Fibroblast of lung (primary cell): ENCODE measurements at regions not wholly inside any gene's neighbourhood (a gene's known extent, or its start where the extent isn't known, plus 50 kb on each side); places are given as distances from the start of the nearest gene placed in this dataset.
A peak's percentile ranks its signal among the peaks of the same experiment; 100 is the strongest.

Source experiments
- DNase-seq, 2 donors: peaks; one replicate each; pipeline versions ENCODE4 v3.0.0 to v3.0.0-alpha.2; 2010; ENCODE audit warnings: low read depth in 2 of 2
- H2AFZ ChIP-seq: 2 replicates; pipeline ENCODE4 v1.5.1; 2012; ENCODE audit warnings: low read length, control low read depth, inconsistent platforms
- H3K27ac ChIP-seq: 2 replicates; pipeline ENCODE4 v1.5.1; 2011; ENCODE audit warnings: low read length, control low read depth; ENCODE audit not compliant: insufficient read depth
- H3K27me3 ChIP-seq: 2 replicates; pipeline ENCODE4 v1.5.1; 2011; ENCODE audit warnings: mild to moderate bottlenecking, low read length; ENCODE audit not compliant: control insufficient read depth, insufficient read depth
- H3K36me3 ChIP-seq: 2 replicates; pipeline ENCODE4 v1.5.1; 2011; ENCODE audit warnings: low read length; ENCODE audit not compliant: control insufficient read depth, insufficient read depth
- H3K4me1 ChIP-seq: 2 replicates; pipeline ENCODE4 v1.5.1; 2011; ENCODE audit warnings: low read length; ENCODE audit not compliant: control insufficient read depth, insufficient read depth; ENCODE audit errors: extremely low read depth
- H3K4me2 ChIP-seq: 2 replicates; pipeline ENCODE4 v1.5.1; 2011; ENCODE audit warnings: low read length, control low read depth; ENCODE audit not compliant: insufficient read depth; ENCODE audit errors: extremely low read depth
- H3K4me3 ChIP-seq, 4 experiments: fragments of 200-600 bp in 1 of 4; sonication (generic) in 1 of 4; replicated peaks in 1 of 4; 2 replicates each; pipeline ENCODE4 v1.5.1; 2011 to 2016; ENCODE audit warnings: low read length in 4 of 4, low read depth in 3 of 4, mild to moderate bottlenecking in 3 of 4, control low read depth in 2 of 4, inconsistent platforms in 1 of 4, mixed read lengths in 1 of 4; ENCODE audit not compliant: insufficient read depth in 1 of 4; ENCODE audit errors: control extremely low read depth in 1 of 4
- H3K79me2 ChIP-seq: 2 replicates; pipeline ENCODE4 v1.5.1; 2012; ENCODE audit warnings: mild to moderate bottlenecking, low read length, inconsistent platforms; ENCODE audit not compliant: control insufficient read depth, insufficient read depth
- H3K9ac ChIP-seq: 2 replicates; pipeline ENCODE4 v1.5.1; 2011; ENCODE audit warnings: mild to moderate bottlenecking, low read length, control low read depth; ENCODE audit not compliant: insufficient read depth
- H3K9me3 ChIP-seq: 2 replicates; pipeline ENCODE4 v1.5.1; 2012; ENCODE audit warnings: low read depth, low read length; ENCODE audit not compliant: control insufficient read depth, insufficient read depth
- H4K20me1 ChIP-seq: 2 replicates; pipeline ENCODE4 v1.5.1; 2011; ENCODE audit warnings: low read length; ENCODE audit not compliant: control insufficient read depth, insufficient read depth; ENCODE audit errors: extremely low read depth
- CTCF ChIP-seq, 2 donors: IDR thresholded peaks in 1 of 2; conservative IDR thresholded peaks in 1 of 2; 1 replicate in 1 of 2; 2 replicates in 1 of 2; pipeline ENCODE4 v1.5.1; 2011 to 2012; ENCODE audit warnings: low read length in 2 of 2, control low read depth in 1 of 2, inconsistent platforms in 1 of 2, low read depth in 1 of 2, mild to moderate bottlenecking in 1 of 2
- EZH2 ChIP-seq: IDR thresholded peaks from 2 replicates; pipeline ENCODE4 v1.5.1; 2012; ENCODE audit warnings: low read length, control low read depth, mild to moderate bottlenecking; ENCODE audit errors: missing control alignments

GRCh38 chr11:27204529-27204928 lies 158.5 kb downstream of the CCDC34 start:
- Histone ChIP-seq H3K79me2 (no peaks in the 10 kb centered on the region), H3K4me1 (peaks cover 11% of the 10 kb centered on the region)
- peak in 1 of 2 donors; percentile 37 for DNase-seq

GRCh38 chr11:27203077-27203647 lies 159.9 kb downstream of the CCDC34 start:
- H3K36me3 ChIP-seq, result no peaks in the 10 kb centered on the region
- no peaks in the 10 kb centered on the region for H4K20me1 ChIP-seq
- no peaks in the 10 kb centered on the region for H3K9me3 ChIP-seq
- no peak for DNase-seq
- peaks cover 10% of the 10 kb centered on the region for H3K4me1 ChIP-seq
- H3K27ac ChIP-seq, result no peak overlapping the region
- H3K79me2 ChIP-seq, result no peaks in the 10 kb centered on the region
- H3K27me3 ChIP-seq, result no peaks in the 10 kb centered on the region
- H3K4me2 ChIP-seq, result no peak overlapping the region
- H3K9ac ChIP-seq, result no peak overlapping the region
- H3K4me3 ChIP-seq, result no peak overlapping the region
- H2AFZ ChIP-seq, result no peak overlapping the region
- TF ChIP-seq EZH2, result no peak
- no peak for TF ChIP-seq CTCF (conservative IDR thresholded peaks at IDR 0.05 in 1 of 2, IDR thresholded peaks at IDR 0.05 in 1 of 2; ENCODE audit: low read depth in 1 of 2, low read length in 2 of 2)

More at GRCh38 chr11:27204529-27204928, 158.5 kb downstream of the CCDC34 start:
- H4K20me1 ChIP-seq, result no peaks in the 10 kb centered on the region
- no peaks in the 10 kb centered on the region for H3K9me3 ChIP-seq
- no peaks in the 10 kb centered on the region for H3K27me3 ChIP-seq
- no peak overlapping the region for H3K9ac ChIP-seq
- H3K27ac ChIP-seq, result no peak overlapping the region
- no peak overlapping the region for H3K4me3 ChIP-seq
- TF ChIP-seq CTCF (conservative IDR thresholded peaks at IDR 0.05 in 1 of 2, IDR thresholded peaks at IDR 0.05 in 1 of 2; ENCODE audit: low read depth in 1 of 2, low read length in 2 of 2), result no peak
- no peak for TF ChIP-seq EZH2
- no peak overlapping the region for H3K4me2 ChIP-seq
- H3K36me3 ChIP-seq, result no peaks in the 10 kb centered on the region
- no peak overlapping the region for H2AFZ ChIP-seq

GRCh38 chr11:27201454-27202302 lies 161.1 kb downstream of the BBOX1 start:
- no peaks in the 10 kb centered on the region for H4K20me1 ChIP-seq
- peak; percentile 79 to 88 for DNase-seq
- H3K27me3 ChIP-seq, result no peaks in the 10 kb centered on the region
- H3K79me2 ChIP-seq, result no peaks in the 10 kb centered on the region
- peaks cover 10% of the 10 kb centered on the region for H3K4me1 ChIP-seq
- TF ChIP-seq EZH2 (no peak), CTCF (conservative IDR thresholded peaks at IDR 0.05 in 1 of 2, IDR thresholded peaks at IDR 0.05 in 1 of 2; ENCODE audit: low read depth in 1 of 2, low read length in 2 of 2) (no peak)
- H3K36me3 ChIP-seq, result no peaks in the 10 kb centered on the region
- H3K9me3 ChIP-seq, result no peaks in the 10 kb centered on the region
- peak overlapping the region; percentile 15 for H3K4me2 ChIP-seq
- H2AFZ ChIP-seq, result no peak overlapping the region
- no peak overlapping the region for H3K27ac ChIP-seq
- no peak overlapping the region for H3K9ac ChIP-seq
- no peak overlapping the region for H3K4me3 ChIP-seq
